Endothelial cell of hepatic sinusoid (primary cell): ENCODE measurements at regions not wholly inside any gene's neighbourhood (a gene's known extent, or its start where the extent isn't known, plus 50 kb on each side); places are given as distances from the start of the nearest gene placed in this dataset.

Source experiments
- in situ Hi-C: cut with HindIII; loops from 2 replicates; pipeline ENCODE4 v1.10.0; 2017; ENCODE audit warnings: low sequenced_read_pairs

GRCh38 chr7:16172366-16172765, 249.0 kb downstream of the CRPPA start:
- in situ Hi-C loops = no loop called here

- in situ Hi-C loops = no loop called here
Measured at GRCh38 chr7:16171928-16172327, 249.4 kb downstream of the CRPPA start.

GRCh38 chr7:16170671-16171070, 250.7 kb downstream of the CRPPA start:
- in situ Hi-C loops = no loop called here

DNA sequence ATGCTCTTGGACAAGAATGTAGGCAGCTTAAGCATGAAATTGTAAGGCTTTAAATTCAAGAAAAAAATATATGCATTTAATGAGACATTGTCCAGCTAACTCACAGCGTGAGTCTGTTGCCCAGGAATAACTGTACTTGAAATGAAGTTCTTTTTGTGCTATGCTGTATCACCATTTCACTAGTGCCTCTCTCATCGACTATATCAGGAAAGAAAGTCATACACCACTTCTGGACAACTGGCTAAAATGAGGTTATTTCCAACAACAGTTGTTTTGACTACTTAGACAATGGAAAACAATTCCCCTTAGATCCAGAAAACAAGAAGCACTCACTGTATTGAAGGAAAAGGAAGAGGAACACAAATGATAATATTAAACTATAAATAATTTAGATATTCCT, 251.8 kb downstream of the CRPPA start:
- in situ Hi-C loops = no loop called here

- in situ Hi-C loops = no loop called here
Measured at GRCh38 chr7:16167526-16167925, 253.8 kb downstream of the CRPPA start.

DNA sequence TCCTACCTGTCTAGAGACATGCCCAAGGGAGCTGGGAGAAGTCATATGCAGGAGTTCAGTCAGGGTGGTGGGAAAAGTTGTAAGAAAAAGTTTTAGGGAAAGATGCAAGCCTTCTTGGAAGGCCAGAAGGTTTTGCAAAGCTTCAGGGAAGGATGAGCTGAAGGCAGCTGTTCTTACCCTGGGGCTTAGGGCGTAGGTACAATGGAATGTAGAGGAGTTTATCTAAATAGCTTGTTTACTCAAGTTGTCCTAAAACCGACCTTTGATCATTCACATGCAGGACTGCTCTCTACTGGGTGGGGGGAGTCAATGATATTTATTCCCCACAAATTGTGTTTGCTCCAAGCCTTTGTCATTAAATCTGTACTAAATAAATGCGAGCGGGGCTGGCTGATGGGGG, 277.0 kb downstream of the CRPPA start:
- in situ Hi-C loops = loop anchor here (25.0 kb wide), 1 partner anchor 418 kb away; no protein-coding TSS in a partner anchor

DNA sequence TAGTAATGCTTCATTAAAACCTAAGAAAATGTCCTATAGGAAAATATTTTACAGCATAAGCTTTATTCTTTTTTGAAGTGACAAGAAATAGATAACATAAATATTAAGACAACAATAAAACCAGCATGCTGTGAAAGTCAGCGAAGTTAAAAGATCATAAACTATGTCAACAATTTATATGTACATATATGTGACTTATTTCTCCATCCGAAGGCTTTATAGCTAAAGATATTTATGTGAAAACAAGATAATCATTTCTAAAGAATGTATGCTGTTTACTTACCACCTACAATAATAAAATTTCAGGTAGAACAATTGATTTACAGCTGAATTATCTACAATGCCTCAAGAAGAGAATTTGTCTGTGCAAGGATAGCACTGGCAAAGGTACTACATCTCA, 283.4 kb downstream of the CRPPA start:
- in situ Hi-C loops = loop anchor here (25.0 kb wide), 1 partner anchor 424 kb away; no protein-coding TSS in a partner anchor

GRCh38 chr7:16136896-16137295, 284.4 kb downstream of the CRPPA start:
- in situ Hi-C loops = loop anchor here (25.0 kb wide), 1 partner anchor 425 kb away; no protein-coding TSS in a partner anchor

GRCh38 chr7:16135658-16136057, 285.7 kb downstream of the CRPPA start:
- in situ Hi-C loops = loop anchor here (25.0 kb wide), 1 partner anchor 427 kb away; no protein-coding TSS in a partner anchor

DNA sequence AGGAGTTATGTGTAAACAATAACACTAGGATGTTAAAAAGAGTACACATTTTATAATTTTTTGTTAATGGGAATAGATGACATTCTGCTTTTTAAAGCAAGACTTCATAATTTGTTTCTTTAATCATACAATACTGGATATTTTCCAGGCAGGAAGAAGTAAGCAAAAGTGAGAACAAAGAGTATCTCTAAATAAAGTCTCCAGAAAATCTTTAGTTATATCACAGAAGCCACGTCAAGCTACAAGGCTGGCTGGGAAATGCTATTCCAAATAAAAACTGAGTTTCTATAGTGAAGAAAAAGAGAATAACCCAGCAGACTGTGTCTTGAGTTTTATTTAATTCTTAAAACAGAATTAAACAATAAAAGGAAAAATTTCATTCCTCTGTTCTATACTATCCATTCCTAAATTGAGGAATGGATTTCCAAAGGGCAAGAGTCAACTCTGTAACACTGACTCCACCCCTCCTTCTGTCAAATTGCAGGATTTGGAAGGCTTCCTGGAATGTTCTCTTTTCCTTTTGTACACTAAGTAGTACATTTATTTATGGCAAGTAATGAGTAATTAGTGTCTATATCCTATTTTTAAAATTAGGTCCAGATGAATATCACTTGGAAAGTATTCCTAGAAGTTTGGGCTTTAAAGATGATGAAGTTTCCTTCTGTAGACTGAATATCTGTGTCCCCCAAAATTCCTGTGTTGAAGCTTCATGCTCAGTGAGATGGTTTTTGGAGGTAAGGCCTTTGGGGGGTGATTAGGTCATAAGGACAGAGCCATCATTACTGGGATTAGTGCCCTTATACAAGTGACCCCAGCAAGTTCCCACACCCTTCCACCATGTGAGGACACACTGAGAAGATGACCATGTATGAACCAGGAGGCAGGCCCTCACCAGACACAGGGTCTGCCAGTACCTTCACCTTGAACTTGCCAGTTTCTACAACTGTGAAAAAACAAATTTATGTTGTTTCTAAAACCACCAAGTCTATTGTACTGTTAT, 290.9 kb downstream of the CRPPA start:
- in situ Hi-C loops = loop anchor here (5.0 to 25.0 kb wide), 2 partner anchors 33 to 432 kb away; no protein-coding TSS in a partner anchor

- in situ Hi-C loops = loop anchor here (5.0 to 25.0 kb wide), 2 partner anchors 32 to 433 kb away; no protein-coding TSS in a partner anchor
Measured at GRCh38 chr7:16129431-16130110, 291.8 kb downstream of the CRPPA start.

DNA sequence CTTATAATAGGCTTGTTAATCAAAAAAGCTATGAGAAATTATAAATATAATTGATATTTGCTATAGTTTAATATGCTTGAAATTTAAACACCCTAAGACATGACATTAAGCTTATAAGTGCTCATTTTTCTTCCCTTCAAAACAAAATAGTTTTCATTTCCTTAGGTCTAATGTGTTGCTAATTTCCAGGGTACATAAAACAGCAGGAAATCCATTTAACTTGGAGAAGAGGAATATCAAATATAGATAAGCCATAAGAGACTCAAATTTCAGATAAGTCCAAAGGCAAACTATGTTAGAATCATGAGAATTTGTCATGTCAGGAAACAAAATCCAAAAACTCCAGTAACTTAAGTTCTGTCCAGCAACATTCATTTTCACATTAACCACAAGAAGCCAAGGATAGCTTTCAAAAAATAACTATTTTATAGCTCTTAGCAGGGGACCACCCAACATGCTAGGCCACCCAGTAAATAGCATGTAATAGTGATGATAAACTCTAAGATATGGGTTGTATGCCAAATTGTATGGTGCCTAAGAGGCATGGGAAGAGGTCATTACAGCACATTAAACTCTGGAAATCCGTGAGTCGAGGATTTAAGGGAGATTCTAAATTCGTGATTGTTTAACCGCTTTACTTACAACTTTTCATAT, 298.1 kb downstream of the CRPPA start:
- in situ Hi-C loops = no loop called here

GRCh38 chr7:16121876-16122390, 299.4 kb downstream of the CRPPA start:
- in situ Hi-C loops = no loop called here

GRCh38 chr7:16115374-16115773, 306.0 kb downstream of the CRPPA start:
- in situ Hi-C loops = no loop called here

GRCh38 chr7:16114633-16115032, 306.7 kb downstream of the CRPPA start:
- in situ Hi-C loops = no loop called here

DNA sequence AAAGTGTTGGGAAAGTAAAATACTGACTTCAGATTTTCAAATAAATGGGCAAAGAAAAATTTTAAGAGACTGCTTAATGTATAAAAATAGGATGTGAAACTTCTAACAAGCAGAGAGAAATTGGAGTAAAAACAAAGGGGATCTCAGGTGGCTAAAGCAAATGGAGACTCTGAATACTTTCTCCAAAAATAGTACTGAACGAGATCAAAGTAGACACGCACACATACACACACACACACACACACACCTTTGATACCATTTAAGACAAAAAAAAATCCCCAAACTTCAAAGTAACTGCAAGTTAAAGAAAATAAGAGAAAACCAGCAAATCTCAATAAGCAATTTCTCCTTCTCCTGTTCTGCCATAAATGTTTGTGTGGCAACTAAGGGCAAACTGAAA, 307.3 kb downstream of the CRPPA start:
- in situ Hi-C loops = no loop called here

- in situ Hi-C loops = no loop called here
Measured at GRCh38 chr7:16113058-16113457, 308.3 kb downstream of the CRPPA start.

DNA sequence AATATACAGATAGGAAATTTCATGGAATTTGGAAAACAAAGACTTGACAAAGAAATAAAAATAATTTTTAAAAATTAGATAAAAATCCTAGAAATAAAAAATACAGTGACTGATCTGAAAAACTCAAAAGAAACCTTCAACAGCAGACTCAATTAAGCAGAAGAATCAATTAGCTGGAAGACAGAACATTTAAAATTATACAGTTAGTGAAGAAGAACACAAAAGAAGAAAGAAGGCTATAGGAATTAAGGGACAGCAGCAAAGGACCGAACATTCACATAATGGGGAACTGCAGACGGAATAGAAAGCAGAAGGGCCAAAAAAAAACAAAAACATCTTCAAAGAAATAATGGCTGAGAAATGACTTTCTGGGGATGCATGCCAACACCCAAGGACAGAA, 314.5 kb downstream of the CRPPA start:
- in situ Hi-C loops = no loop called here

DNA sequence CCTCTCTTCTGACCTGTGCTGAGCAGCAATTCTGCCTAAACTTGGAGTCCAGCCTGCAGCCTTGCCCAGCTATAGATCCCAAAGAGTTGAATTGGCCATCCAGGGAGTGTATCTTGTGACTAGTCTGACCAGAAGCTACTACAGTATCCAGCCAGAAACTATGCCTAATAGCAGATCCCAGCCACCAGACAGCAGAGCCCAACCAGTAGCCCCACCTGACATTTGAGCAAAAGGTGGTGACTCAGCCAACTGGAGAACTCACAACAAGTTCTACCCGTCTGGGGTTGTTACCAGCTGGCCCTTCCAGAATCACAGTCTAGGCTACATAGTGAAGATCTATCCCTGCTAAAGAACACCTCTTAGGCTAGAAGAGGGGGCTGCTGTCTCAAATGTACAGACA, 315.0 kb downstream of the CRPPA start:
- in situ Hi-C loops = no loop called here

DNA sequence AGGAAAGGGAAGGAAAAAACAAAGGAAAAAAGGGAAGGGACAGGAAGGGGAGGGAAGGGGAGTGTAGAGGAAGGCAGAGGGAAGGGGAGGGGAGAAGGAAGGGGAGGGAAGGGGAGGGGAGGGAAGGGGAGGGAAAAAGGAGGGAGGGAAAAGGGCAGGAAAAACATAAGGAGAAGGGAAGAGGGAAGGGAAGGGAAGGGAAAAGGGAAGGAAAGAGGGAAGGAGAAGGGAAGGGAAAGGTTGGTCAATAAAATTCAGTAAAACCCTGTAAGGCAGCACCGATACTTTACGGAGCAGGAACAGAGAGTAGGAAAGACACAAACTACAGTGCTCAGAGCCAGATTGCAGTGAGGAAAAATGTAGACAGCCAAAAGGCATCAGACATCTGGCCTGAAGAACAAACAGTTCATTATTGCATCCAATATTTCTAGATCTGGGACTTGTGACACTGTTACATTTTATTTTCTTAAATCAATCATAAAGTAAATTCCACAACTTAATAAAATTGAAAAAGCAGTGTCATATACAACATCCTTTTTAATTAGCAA, 322.0 kb downstream of the CRPPA start:
- in situ Hi-C loops = loop anchor here (5.0 kb wide), 1 partner anchor 33 kb away; no protein-coding TSS in a partner anchor
